ENCODE measurements at regions not wholly inside any gene's neighbourhood (a gene's known extent, or its start where the extent isn't known, plus 50 kb on each side); places are given as distances from the start of the nearest gene placed in this dataset.
"Not testable (repeated sequence)": the region's sequence is repeated elsewhere in the genome, so short reads cannot be mapped to it uniquely, and the experiment has no call there.

DNA sequence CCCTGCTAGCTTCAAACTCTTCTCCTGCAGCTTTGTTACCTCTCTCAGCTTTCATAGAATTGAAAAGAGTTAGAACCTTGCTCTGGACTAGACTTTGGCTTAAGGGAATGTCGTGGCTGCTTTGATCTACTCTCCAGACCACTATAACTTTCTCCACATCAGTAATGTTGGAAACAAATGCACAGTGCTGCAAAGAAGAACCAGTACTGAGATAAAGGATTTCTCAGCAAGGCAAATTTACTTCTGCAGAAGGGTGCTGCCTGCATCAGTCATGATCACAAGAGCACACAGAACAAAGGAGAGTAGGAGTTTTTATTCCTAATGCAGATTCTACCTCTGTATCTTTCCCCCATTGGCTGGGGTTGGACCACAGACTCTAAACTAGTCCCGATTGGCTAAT is 621.6 kb upstream of the CHRM3 start:
- no peak for DNase-seq (ENCODE audit: low spot score)

DNA sequence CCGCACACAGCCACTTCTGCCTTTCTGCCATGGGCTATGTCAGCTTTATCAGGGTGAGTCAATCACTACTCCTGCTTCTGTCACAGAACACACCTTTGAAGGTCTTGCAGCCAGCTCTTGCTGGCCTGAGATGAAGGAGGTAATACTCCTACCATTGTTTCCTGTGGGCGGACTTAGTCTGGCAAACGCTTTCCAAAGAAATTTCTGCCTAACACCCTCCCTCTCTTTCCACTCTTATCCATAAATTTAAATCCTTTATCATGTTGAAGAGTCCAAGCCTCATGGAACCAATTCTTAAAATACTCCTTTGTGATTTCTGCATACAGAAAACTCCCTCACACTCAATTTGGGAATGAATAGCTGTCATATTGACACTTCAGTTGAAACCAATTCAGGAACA is 633.1 kb upstream of the CHRM3 start:
- no peak for DNase-seq (ENCODE audit: low spot score)

DNA sequence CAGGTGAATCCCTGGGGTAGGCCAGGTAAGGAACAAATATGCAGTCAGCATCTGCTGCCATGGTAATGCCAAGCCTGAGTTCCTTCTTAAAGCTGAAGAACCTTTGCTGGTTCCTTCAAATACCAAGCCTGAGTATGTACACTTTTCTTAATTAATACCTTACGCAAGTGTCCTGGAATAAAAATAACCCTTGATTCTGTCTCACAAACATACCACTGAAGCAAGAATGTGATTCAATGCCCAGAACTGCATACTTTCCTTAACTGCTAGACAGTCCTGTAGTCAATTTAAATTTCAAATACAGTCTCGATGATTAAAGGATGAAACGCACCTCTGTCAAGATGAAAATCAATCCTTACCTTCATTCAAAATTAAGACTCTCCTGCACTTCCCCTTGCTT is 634.0 kb upstream of the CHRM3 start:
- no peak for DNase-seq (ENCODE audit: low spot score)

DNA sequence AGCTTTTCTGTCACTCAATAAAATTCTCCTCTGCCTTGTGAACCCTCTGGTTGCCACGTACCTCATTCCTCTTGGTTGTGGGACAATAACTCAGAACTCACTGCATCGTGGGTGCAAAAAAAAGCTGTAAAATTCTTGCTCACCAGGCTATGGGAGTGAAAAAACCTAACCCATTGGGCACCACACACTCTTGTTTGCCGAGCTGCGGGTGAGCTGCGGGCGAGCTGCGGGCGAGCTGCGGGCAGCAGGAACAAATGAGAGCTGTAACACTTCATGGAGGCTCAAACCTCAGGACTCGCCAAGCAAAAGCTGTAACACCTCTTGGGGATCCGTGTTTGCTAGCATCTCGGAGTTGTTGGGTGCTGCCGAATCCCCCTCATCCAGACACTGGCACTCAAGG is 641.3 kb upstream of the CHRM3 start:
- no peak for DNase-seq (ENCODE audit: low spot score)

DNA sequence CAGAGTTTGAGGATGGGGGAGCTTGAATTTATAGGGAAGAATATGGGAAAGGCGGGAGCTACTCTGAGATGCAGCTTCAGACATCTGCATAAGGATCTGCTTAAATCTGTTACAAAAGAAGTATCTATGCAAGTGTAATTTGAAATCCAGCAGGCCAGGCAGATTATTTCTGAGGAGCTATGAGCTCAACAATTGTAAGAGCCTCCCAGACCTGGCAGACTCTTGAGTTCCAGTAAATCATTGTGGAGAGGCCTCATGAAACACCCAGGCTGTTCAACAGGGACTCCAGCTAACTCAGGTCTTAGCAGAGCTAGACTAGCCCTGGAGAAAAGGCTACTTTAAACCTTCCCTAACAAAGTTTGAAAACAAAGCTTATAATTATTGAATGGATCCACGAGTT is 647.5 kb upstream of the CHRM3 start:
- no peak for DNase-seq (ENCODE audit: low spot score)

DNA sequence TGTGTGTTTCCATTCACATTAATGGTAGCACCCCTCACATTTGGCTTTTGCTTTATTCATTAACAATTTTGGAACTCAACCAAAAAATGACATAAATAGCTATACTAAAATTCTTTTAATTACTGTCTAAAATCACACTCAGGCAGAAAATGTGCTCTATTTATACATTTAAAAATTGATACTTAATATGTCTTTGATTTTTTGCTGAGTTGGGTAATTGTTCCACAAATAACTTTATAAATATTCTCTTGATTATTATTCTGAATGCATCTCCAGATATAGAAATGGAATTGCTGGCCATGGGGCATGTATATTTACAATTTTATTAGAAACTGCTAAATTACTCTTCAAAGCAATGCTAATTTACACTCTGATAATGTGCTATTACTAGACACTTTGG is 658.7 kb upstream of the CHRM3 start:
- DNase-seq (ENCODE audit: low spot score) = no peak

DNA sequence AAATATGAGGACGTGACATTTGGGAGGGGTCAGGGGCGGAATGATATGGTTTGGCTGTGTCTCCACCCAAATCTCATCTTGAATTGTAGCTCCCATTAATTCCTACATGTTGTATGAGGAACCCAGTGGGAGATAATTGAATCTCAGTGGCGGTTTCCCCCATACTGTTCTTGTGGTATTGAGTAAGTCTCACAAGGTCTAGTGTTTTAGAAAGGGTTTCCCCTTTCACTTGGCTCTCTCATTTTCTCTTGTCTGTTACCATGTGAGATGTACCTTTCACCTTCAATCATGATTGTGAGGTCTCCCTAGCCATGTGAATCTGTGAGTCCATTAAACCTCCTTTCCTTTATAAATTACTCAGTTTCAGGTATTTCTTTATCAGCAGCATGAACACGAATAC is 663.6 kb upstream of the CHRM3 start:
- no peak for DNase-seq (ENCODE audit: low spot score)

DNA sequence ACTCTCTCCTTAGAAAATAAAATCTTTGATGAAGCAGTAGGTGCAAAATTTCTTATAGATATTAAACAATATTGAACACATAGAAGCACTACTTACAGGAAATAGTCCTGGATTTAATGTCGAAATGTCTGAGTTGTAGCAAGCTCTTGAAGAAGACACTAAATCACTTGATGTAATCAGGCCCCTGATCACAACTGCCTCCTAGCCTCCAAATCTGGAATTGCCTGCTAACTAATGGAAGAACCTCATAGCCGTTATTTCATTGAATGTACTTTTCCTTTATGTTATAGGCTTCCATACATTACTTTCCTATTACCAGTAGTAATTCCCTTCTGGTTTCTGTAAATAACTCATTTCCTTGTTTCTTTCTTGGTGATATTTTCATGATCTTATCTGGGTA is 675.7 kb upstream of the CHRM3 start:
- DNase-seq (ENCODE audit: low spot score) = no peak

DNA sequence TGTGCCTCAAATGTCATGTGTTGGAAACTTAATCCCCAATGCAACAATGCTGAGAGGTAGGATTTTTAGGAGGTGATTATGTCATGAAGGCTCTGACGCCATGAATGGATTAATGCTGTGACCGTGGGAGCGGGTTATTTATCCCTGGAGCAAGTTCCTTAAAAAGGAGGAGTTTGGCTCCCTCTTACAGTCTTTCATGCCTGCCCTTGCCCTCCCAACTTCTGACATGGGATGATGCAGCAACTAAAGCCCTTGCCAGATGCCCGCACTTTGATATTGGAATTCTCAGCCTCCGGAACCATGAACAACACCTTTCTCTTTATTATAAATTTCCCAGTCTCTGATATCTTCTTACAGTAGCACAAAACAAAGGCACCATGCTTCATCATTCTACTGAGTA is 685.3 kb upstream of the CHRM3 start:
- no peak for DNase-seq (ENCODE audit: low spot score)

DNA sequence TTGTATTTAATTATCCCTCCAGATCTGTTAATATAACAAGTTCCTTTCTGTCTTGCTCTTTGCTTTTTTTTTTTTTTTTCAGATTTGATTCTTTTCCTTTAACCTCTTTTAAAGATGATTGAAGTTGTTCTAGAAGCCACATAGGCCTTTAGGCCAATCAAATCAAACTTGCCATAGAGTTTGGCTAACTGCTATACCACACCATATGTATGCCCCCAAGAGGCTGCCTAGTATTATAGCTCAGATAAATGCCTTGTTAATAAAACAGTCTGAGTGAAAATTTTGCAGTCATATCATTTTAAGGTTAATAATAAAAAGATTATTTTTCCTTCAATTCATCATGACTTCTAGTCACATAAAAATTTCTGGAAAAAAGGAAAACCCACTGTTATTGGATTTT is 696.0 kb upstream of the CHRM3 start:
- no peak for DNase-seq (ENCODE audit: low spot score)

DNA sequence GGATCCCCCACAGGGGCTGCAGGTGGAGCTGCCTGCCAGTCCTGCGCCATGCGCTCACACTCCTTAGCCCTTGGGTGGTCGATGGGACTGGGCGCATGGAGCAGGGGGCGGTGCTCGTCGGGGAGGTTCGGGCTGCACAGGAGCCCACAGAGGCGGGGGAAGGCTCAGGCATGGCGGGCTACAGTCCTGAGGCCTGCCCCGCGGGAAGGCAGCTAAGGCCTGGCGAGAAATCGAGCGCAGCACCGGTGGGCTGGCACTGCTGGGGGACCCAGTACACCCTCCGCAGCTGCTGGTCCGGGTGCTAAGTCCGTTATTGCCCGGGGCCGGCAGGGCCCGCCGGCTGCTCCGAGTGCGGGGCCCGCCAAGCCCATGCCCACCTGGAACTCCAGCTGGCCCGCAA is 701.8 kb upstream of the CHRM3 start:
- DNase-seq (ENCODE audit: low spot score) = not testable (repeated sequence)

DNA sequence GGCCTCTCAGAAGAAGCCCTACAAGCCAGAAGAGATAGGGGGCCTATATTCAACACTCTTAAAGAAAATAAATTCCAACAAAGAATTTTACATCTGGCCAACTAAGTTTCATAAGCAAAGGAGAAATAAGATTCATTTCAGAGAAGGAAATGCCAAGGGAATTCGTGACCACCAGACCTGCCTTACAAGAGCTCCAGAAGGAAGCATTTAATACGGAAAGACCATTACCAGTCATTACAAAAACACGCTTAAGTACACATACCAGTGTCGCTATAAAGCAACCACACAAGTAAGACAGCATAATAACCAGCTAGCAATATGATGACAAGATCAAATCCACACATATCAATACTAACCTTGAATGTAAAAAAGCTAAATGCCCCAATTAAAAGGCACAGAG is 704.9 kb upstream of the CHRM3 start:
- DNase-seq (ENCODE audit: low spot score) = no peak

DNA sequence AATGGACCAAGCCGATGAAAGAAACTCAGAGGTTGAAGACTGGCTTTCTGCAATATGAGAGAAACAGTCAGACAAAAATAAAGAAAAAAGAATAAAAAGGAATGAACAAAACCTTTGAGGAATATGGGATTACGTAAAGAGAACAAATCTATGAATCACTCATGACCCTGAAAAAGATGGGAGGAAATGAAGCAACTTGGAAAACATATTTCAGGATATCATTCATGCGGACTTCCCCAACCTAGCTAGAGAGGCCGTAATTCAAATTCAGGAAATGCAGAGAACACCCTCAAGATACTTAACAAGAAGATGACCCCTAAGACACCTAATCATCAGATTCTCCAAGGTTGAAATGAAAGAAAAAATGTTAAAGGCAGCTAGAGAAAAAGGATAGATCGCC is 705.3 kb upstream of the CHRM3 start:
- DNase-seq (ENCODE audit: low spot score) = no peak

DNA sequence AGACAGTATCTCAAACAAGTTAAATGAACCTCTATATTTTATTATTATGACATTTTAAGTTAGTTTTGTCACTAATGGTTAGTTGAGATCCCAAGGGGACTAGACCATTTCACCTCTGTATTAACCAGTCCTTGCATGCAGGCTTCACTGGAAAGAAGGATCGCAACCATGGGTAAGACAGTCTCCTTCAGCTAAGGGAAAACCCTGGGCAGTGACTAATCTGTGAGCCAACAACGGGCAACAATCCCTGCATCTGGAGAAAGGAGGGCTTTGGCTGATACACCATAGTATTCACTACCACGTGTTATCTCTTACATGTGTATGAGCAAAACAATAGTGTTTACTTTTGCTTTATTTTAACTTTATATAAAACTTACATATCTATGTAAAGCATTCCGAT is 708.8 kb upstream of the CHRM3 start:
- DNase-seq (ENCODE audit: low spot score) = no peak

DNA sequence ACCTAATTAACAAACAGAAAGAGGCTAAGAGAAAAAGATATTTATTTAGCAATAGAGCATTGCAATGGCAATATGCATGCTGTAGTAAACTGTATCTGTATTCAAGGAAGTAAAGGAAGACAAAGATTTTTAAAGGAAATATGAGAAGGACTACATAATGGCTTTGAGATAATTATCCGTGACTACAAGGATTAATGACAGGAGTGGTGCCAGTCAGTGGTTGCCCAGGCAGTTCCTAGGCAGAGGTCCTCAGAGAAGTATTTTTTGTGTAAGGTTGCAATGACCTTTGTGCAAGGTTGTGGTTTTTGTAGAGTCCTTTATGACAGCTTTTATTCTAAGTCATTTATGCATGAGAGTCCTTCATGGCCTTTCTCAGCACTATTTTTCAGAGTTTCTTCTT is 711.1 kb upstream of the CHRM3 start:
- DNase-seq (ENCODE audit: low spot score) = no peak

DNA sequence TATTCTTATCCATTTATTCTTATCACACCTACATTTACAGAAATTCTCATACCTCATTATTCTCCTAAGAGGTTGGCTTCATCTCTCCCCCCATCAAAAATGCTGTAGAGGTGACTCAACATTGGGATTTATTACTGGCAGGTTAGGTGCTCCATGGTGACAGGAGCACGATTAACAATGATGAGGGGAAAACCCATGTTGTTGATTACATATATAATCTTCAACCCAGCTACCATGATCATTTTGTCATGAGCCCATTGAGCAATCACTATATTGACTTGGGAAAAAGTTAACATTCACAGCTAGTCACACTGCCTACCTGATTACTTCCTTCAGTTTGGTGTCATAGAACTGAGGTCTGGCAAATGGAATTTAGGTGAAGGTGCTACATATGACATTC is 712.1 kb upstream of the CHRM3 start:
- no peak for DNase-seq (ENCODE audit: low spot score)

DNA sequence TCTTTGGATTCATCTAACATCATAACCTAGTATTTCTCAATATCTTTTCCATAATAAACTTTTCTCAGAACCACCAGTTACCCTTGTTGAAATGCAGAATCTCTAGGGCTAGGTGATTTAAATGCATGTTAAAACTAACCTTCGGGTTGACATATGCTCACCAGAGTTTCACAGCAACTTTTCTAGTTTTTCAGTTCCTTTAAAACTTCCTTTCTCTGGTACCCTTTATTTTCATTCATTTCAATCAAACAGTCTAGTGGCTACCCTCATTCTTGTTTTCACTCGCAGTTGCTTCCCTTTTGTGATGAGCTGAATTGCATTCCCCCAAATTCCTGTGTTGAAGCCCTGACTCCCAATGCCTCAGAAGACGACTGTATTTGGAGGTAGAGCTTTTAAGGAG is 712.8 kb upstream of the CHRM3 start:
- DNase-seq (ENCODE audit: low spot score) = no peak

DNA sequence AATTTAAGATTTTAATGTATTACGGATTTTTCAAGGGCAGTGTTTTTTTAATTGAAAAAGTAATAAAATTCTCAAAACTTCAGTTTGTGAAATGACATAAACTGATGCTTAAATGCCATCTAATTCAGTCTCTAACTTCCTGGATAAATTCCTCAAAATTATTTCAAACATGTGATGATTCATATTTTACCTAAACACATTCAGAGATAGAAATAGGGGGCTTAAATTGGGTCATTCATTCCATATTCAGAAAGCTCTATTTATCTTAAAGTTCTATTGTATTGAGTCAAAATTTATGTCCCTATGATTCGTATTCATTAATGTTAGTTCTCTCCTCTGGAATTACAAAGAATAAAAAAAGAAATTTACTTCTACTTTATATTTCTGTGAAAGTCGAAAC is 713.6 kb upstream of the CHRM3 start:
- no peak for DNase-seq (ENCODE audit: low spot score)

DNA sequence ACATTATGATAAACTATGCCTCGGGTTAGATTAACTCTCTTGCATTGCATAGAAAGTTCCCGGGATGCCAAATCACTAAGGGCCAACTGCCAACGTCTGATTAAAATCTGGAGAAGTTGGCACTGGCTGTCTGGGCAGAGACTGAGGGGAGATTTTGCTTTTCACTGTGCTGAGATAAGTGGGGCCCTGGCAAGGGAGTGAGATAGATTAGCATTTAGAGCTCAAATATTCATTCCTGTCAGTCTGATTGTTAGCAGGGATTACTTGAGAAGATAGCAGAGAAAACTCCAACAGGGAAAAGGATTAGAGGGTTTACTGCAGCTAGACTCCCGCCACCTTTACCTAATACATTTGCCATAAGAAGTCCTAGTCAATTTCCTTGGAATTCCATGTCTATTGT is 714.1 kb upstream of the CHRM3 start:
- no peak for DNase-seq (ENCODE audit: low spot score)

DNA sequence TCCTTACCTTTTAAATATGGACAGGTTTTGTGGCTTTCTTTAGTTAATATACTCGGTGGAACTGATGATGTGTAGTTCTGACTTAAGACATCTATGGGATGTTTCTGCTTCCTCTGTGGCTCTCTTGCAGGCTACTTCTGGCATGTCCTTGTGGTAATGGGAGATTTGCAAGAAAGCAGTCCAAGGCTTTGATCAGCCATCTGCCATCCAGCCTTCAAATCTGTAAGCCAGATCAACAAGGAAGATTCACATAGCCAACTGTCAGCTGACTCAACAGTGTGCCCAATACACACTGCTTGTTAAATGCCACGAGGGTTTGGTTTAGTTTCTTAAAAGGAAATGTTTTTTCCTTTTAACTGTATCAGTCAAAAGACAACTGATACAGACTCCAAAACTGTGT is 722.2 kb upstream of the CHRM3 start:
- DNase-seq (ENCODE audit: low spot score) = no peak

DNA sequence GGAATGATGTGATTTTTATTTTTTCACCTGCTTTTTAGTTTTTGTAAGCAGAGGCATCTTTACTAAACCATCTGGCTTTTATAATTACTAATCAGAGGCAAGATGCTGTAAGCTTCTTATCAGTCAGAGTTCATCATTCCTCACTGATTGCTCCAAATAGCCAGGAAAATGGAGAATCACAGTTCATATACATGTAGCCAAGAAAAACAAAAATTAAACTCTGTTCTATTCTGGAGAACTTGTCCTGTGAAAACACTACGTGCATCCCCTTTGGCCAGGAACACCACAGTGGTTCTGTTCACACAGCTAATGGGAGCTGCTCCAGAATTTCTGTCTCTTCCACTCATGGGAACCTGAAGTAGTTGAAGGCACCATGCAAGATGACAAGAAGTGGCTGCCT is 725.5 kb upstream of the CHRM3 start:
- DNase-seq (ENCODE audit: low spot score) = no peak

DNA sequence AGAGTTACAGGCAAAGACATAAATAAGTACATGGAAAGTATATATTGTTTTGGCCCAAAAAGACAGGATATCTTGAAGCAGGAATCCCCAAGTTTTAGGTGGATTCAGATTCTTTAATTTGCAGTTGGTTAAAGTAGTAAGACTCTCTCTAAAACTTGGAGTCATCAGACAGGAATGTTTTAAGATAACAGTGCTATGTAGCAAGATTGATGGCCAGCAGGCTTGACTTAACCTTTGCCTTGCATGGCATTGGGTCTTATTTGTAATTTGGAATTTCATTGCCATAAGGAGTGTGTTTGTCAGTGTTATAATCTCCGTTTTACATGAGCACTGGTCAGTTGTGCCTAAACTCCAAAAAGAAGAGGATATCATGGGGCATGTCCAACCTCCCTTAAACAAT is 727.6 kb upstream of the CHRM3 start:
- no peak for DNase-seq (ENCODE audit: low spot score)

DNA sequence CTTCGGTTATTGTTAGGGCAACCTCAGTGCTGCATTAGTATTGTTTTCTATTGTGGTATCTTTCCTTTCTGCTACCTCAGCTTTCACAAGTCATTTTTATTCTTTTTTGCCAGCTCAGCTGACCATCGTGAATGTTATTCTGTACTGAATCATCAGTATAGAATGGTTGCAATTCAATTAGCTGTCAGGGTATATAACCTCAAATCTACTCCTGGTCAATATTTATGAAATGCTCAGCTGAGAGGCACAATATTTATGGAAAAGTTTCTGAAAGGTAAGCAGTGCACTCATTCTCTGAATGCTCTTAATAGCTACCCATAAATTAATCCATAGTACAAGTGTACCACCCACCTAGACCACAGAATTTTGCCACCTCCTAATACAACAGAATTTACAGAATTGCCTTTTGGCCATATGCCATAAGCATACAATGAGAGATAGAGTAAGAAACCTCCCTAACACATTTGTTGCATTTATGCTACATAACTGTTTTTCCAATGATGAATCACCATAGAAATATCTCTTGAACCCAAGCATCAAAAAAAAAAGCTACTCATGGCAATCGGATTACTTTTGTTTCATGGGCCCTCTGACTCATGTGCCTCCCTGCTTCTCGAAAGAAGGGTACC is 732.6 kb upstream of the CHRM3 start:
- no peak for DNase-seq (ENCODE audit: low spot score)

DNA sequence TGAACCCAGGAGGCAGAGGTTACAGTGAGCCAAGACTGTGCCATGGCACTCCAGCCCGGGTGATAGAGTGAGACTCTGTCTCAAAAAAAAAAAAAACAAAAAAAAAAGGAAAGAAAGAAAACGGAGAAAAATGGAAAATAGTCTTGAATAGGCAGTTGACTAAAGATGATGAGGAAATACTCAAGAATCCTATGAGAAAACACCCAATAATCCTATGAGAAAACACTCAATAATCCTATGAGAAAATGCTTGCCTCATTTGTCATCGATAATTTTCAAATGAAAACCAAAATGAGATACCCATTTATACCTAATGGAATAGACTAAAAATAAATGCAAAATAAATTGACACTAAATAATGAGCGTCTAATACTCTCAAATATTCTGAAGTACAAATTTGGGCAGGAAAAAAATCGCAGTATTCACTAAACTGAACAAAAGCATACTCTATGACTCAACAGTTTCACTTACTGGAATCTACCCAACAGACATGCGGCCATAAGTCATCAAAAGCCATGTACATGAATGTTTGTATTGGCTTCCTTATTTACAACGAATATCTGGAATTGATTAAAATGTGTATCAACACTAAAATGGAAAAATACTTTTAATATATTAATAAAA is 733.9 kb upstream of the CHRM3 start:
- DNase-seq (ENCODE audit: low spot score) = no peak

DNA sequence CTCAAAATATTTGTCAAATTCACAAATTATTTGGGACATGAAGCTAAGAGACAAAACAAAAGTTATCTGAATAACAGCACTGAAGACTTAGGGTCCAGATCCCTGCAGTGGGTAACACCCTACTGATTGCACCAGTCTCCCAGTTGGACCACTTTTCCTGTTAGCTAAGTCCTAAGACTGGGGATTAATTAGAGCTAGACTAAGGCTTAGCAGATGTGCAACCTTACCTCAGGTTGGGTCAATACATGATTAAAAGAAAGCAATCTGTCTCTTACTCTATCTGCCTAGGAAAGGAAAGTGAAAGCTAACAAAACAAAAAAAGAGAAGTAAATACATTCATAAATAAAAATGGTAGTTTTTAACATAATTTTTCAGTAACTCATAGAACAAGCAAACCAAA is 737.2 kb upstream of the CHRM3 start:
- DNase-seq (ENCODE audit: low spot score) = no peak

Data from Ammon's horn (tissue), 1 donor.